B cell (primary cell): ENCODE measurements at regions not wholly inside any gene's neighbourhood (a gene's known extent, or its start where the extent isn't known, plus 50 kb on each side); places are given as distances from the start of the nearest gene placed in this dataset.

Experiments used
- ATAC-seq: fragments of 200-7000 bp; cut with Tn5 transposase; one replicate; pipeline ENCODE4 v1.10.0; 2021; ENCODE audit warnings: low read depth, mild to moderate bottlenecking, moderate number of reproducible peaks, moderate library complexity
- CTCF ChIA-PET: fragments of 350-600 bp; sonication (Branson Sonifier 250); formaldehyde crosslinking; loops from one replicate; lab custom pipeline; 2021; ENCODE audit warnings: antibody characterized with exemption, inconsistent platforms; lab: Charles Lee
- POLR2A ChIA-PET: fragments of 350-600 bp; sonication (Branson Sonifier 250); formaldehyde crosslinking; loops from one replicate; lab custom pipeline; 2021; ENCODE audit warnings: antibody characterized with exemption; lab: Charles Lee
- DNase-seq: peaks from one replicate; pipeline ENCODE4 v3.0.0; 2013
- H2AFZ ChIP-seq: 2 replicates; pipeline ENCODE4 v1.6.1; 2012; ENCODE audit warnings: mild to moderate bottlenecking, low read depth, low read length; ENCODE audit not compliant: insufficient read depth, poor library complexity, severe bottlenecking
- H3K27ac ChIP-seq, 2 donors: 1 replicate in 1 of 2; 2 replicates in 1 of 2; pipeline ENCODE4 v1.5.1; 2012 to 2013; ENCODE audit warnings: low read length in 2 of 2, mild to moderate bottlenecking in 2 of 2, moderate library complexity in 1 of 2
- H3K27me3 ChIP-seq, 4 experiments: fragments of 200-600 bp in 1 of 4; sonication (generic) in 1 of 4; replicated peaks in 1 of 4; 1 replicate in 2 of 4; 2 replicates in 2 of 4; pipeline versions ENCODE4 v1.6.1 to v1.7.0; 2013 to 2016; ENCODE audit warnings: low read length in 3 of 4, mild to moderate bottlenecking in 2 of 4, mixed read lengths in 1 of 4, moderate library complexity in 1 of 4; ENCODE audit not compliant: insufficient read depth in 4 of 4, control insufficient read depth in 3 of 4; ENCODE audit errors: control extremely low read depth in 1 of 4
- H3K36me3 ChIP-seq, 2 experiments: replicated peaks in 1 of 2; 1 replicate in 1 of 2; 2 replicates in 1 of 2; pipeline versions ENCODE4 v1.6.1 to v1.7.1; 2013; ENCODE audit warnings: low read length in 1 of 2; ENCODE audit not compliant: insufficient read depth in 2 of 2, control insufficient read depth in 1 of 2; ENCODE audit errors: control extremely low read depth in 1 of 2, extremely low read depth in 1 of 2
- H3K4me1 ChIP-seq, 2 donors: fragments of 200-600 bp in 1 of 2; sonication (generic) in 1 of 2; 1 replicate in 1 of 2; 2 replicates in 1 of 2; pipeline versions ENCODE4 v1.5.1 to v1.6.1; 2013 to 2017; ENCODE audit warnings: low read length in 2 of 2; ENCODE audit not compliant: control insufficient read depth in 2 of 2, insufficient read depth in 2 of 2
- H3K4me2 ChIP-seq: replicated peaks from 2 replicates; pipeline ENCODE3; 2012; ENCODE audit warnings: mild to moderate bottlenecking, low read depth, low read length; ENCODE audit not compliant: poor library complexity, severe bottlenecking
- H3K4me3 ChIP-seq, 5 experiments: fragments of 200-600 bp in 1 of 5; sonication (generic) in 1 of 5; 1 replicate in 3 of 5; 2 replicates in 2 of 5; pipeline versions ENCODE4 v1.5.1 to v1.7.0; 2011 to 2016; ENCODE audit warnings: low read length in 4 of 5, mild to moderate bottlenecking in 4 of 5, low read depth in 2 of 5, control low read depth in 1 of 5, moderate library complexity in 1 of 5; ENCODE audit not compliant: insufficient read depth in 1 of 5; ENCODE audit errors: control extremely low read depth in 1 of 5, extremely low read depth in 1 of 5
- H3K79me2 ChIP-seq: fragments of 200-600 bp; sonication (generic); one replicate; pipeline ENCODE4 v1.6.0; 2016; ENCODE audit warnings: low read length; ENCODE audit not compliant: control insufficient read depth, insufficient read depth
- H3K9ac ChIP-seq: fragments of 200-600 bp; sonication (generic); 2 replicates; pipeline ENCODE4 v1.6.1; 2017; ENCODE audit warnings: mild to moderate bottlenecking, low read length, moderate library complexity
- H3K9me3 ChIP-seq, 3 donors: one replicate each; pipeline versions ENCODE4 v1.6.1 to v1.7.1; 2013; ENCODE audit warnings: low read length in 2 of 3; ENCODE audit not compliant: control insufficient read depth in 2 of 3, insufficient read depth in 1 of 3; ENCODE audit errors: control extremely low read depth in 1 of 3
- H4K20me1 ChIP-seq: 2 replicates; pipeline ENCODE4 v1.6.0; 2012; ENCODE audit warnings: mild to moderate bottlenecking, low read length; ENCODE audit not compliant: insufficient read depth, control insufficient read depth, poor library complexity, severe bottlenecking
- H3K27ac Mint-ChIP-seq: one replicate; pipeline ENCODE4 v1.8.0; 2021; ENCODE audit warnings: mixed read lengths
- H3K27me3 Mint-ChIP-seq: one replicate; pipeline ENCODE4 v1.8.0; 2021; ENCODE audit warnings: mixed read lengths
- H3K4me1 Mint-ChIP-seq: one replicate; pipeline ENCODE4 v1.8.0; 2021; ENCODE audit warnings: mixed read lengths
- H3K4me3 Mint-ChIP-seq: one replicate; pipeline ENCODE4 v1.8.0; 2021; ENCODE audit warnings: mixed read lengths
- H3K9me3 Mint-ChIP-seq: one replicate; pipeline ENCODE4 v1.8.0; 2022; ENCODE audit warnings: mixed read lengths; ENCODE audit not compliant: insufficient read depth
- CTCF ChIP-seq: fragments of 200-600 bp; IDR thresholded peaks from one replicate; pipeline ENCODE4 v1.8.0; 2022; ENCODE audit warnings: antibody characterized with exemption, mild to moderate bottlenecking
- EZH2 ChIP-seq: IDR thresholded peaks from 2 replicates; pipeline ENCODE4 v1.6.1; 2012; ENCODE audit warnings: borderline replicate concordance, low read depth, mild to moderate bottlenecking, moderate library complexity, low read length; ENCODE audit not compliant: insufficient read depth, poor library complexity, severe bottlenecking
- WGBS: methylation state at CpG from one replicate; pipeline ENCODE4 v1.1.5; 2013; ENCODE audit warnings: missing lambda C conversion rate; ENCODE audit not compliant: insufficient coverage; 5-methylcytosine and 5-hydroxymethylcytosine counted together
- intact Hi-C: fragments of 100-400 bp; cut with micrococcal nuclease; formaldehyde crosslinking; loops from one replicate; pipeline ENCODE4 v1.10.0; 2022

DNA sequence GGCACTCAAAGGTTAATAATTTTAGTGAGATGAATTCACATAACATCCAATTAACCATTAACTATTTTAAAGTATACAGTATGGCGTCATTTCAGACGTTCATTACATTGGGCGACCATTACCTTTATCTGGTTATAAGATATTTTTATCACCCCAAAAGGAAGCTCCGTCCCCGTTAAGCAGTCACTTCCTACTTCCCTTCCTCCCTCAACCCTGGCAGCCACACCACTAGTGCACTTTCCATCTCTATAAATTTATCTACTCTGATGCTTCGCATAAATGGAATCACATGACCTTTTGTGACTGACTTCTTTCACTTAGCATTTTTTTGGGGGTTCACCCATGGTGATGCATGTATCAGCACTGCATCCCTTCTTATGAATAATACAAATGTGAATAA is 168.3 kb upstream of the PUM3 start:
- 11% methylated on average over 4 of the region's 6 CpGs for WGBS
- POLR2A ChIA-PET: no interaction called here
- H3K4me1 Mint-ChIP-seq: no peaks in the 10 kb centered on the region
- CTCF ChIA-PET: no interaction called here
- no peak overlapping the region for H3K9ac ChIP-seq
- no peak overlapping the region for H3K27ac Mint-ChIP-seq
- H4K20me1 ChIP-seq: no peaks in the 10 kb centered on the region
- no peaks in the 10 kb centered on the region for H3K4me1 ChIP-seq
- no peak for DNase-seq
- intact Hi-C loops: no loop called here
- no peak overlapping the region for H3K4me3 ChIP-seq
- no peaks in the 10 kb centered on the region for H3K27me3 ChIP-seq
- no peaks in the 10 kb centered on the region for H3K27me3 Mint-ChIP-seq
- peaks cover 0 to 2% (median 0%) of the 10 kb centered on the region in 3 donors for H3K9me3 ChIP-seq
- no peak overlapping the region for H3K4me3 Mint-ChIP-seq
- H2AFZ ChIP-seq: no peak overlapping the region
- H3K9me3 Mint-ChIP-seq: no peaks in the 10 kb centered on the region
- no peaks in the 10 kb centered on the region for H3K36me3 ChIP-seq
- no peak overlapping the region for H3K4me2 ChIP-seq
- no peaks in the 10 kb centered on the region for H3K79me2 ChIP-seq
- ATAC-seq: no peak
- no peak overlapping the region for H3K27ac ChIP-seq
- TF ChIP-seq EZH2 (no peak), CTCF (no peak)

DNA sequence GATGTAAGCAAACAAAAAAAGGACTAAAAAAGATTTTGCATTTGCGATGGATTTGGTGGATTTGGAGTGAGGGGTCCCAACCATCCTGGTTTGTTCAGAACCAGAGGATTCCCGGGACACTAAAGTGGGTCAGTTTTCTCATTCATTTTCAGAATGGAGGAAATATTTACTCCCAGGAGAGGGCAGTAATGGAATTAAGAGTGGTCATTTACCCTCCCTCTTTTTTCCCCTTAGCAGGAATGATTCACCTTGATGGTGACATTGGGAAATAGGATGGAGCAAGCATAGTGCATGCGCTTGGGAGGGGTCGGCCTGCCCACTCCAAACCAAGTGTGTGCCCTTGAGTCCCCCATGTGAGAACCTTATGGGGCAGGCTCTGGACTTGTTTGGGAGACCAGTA is 164.2 kb upstream of the PUM3 start:
- Mint-ChIP-seq H3K9me3 (no peaks in the 10 kb centered on the region), H3K27me3 (peaks cover 8% of the 10 kb centered on the region), H3K27ac (no peak overlapping the region), H3K4me3 (no peak overlapping the region), H3K4me1 (no peaks in the 10 kb centered on the region)
- H4K20me1 ChIP-seq: no peaks in the 10 kb centered on the region
- peaks cover 0 to 2% (median 0%) of the 10 kb centered on the region in 3 donors for H3K9me3 ChIP-seq
- TF ChIP-seq CTCF (no peak), EZH2 (no peak)
- no peaks in the 10 kb centered on the region for H3K79me2 ChIP-seq
- ChIA-PET CTCF (no interaction called here), POLR2A (no interaction called here)
- no peak overlapping the region for H3K4me2 ChIP-seq
- H3K4me1 ChIP-seq: no peaks in the 10 kb centered on the region
- H3K27me3 ChIP-seq: no peaks in the 10 kb centered on the region
- no peak overlapping the region for H3K4me3 ChIP-seq
- intact Hi-C loops: no loop called here
- H3K9ac ChIP-seq: no peak overlapping the region
- WGBS: 100% methylated on average over 3 of the region's 4 CpGs
- H2AFZ ChIP-seq: no peak overlapping the region
- no peaks in the 10 kb centered on the region for H3K36me3 ChIP-seq
- DNase-seq (no peak), ATAC-seq (no peak)
- no peak overlapping the region for H3K27ac ChIP-seq
